HG02973 (cell line): ENCODE measurements at regions not wholly inside any gene's neighbourhood (a gene's known extent, or its start where the extent isn't known, plus 50 kb on each side); places are given as distances from the start of the nearest gene placed in this dataset.
"Not testable (repeated sequence)": the region's sequence is repeated elsewhere in the genome, so short reads cannot be mapped to it uniquely, and the experiment has no call there.

ENCODE experiments used
- ATAC-seq: cut with Tn5 transposase; IDR thresholded peaks from one replicate; pipeline ENCODE4 v1.9.1; 2021; ENCODE audit warnings: moderate library complexity; ENCODE audit not compliant: unreplicated experiment

GRCh38 chr4:154035341-154035740, 246.5 kb upstream of the SFRP2 start:
- no peak for ATAC-seq

- ATAC-seq = no peak
These were observed 245.0 kb upstream of the SFRP2 start for GRCh38 chr4:154033921-154034320.

- ATAC-seq = no peak
These were observed 244.0 kb upstream of the SFRP2 start for GRCh38 chr4:154032914-154033313.

- ATAC-seq = no peak
These were observed 241.9 kb upstream of the SFRP2 start for GRCh38 chr4:154030746-154031145.

GRCh38 chr4:154030152-154030551, 241.3 kb upstream of the SFRP2 start:
- ATAC-seq = no peak

GRCh38 chr4:154029171-154029570, 240.3 kb upstream of the SFRP2 start:
- ATAC-seq = no peak

GRCh38 chr4:154025110-154025509, 236.2 kb upstream of the SFRP2 start:
- no peak for ATAC-seq

- ATAC-seq = no peak
These were observed 235.3 kb upstream of the SFRP2 start for GRCh38 chr4:154024097-154024694.

GRCh38 chr4:154023671-154024070, 234.8 kb upstream of the SFRP2 start:
- ATAC-seq = not testable (repeated sequence)

GRCh38 chr4:154019811-154020210, 230.9 kb upstream of the SFRP2 start:
- no peak for ATAC-seq

- ATAC-seq = no peak
These were observed 229.8 kb upstream of the SFRP2 start for GRCh38 chr4:154018659-154019058.

GRCh38 chr4:154015578-154015977, 226.7 kb upstream of the SFRP2 start:
- ATAC-seq = no peak

- ATAC-seq = no peak
These were observed 225.8 kb upstream of the SFRP2 start for GRCh38 chr4:154014407-154015321.

GRCh38 chr4:154013576-154013975, 224.7 kb upstream of the SFRP2 start:
- no peak for ATAC-seq

- ATAC-seq = no peak
These were observed 221.5 kb upstream of the SFRP2 start for GRCh38 chr4:154010371-154010770.

- ATAC-seq = no peak
These were observed 220.9 kb upstream of the SFRP2 start for GRCh38 chr4:154009788-154010187.

- no peak for ATAC-seq
These were observed 220.3 kb upstream of the SFRP2 start for GRCh38 chr4:154009191-154009590.

- ATAC-seq = no peak
These were observed 216.3 kb upstream of the SFRP2 start for GRCh38 chr4:154005171-154005520.

- ATAC-seq = no peak
These were observed 215.8 kb upstream of the SFRP2 start for GRCh38 chr4:154004507-154005170.

- ATAC-seq = no peak
These were observed 215.1 kb upstream of the SFRP2 start for GRCh38 chr4:154004016-154004415.

- no peak for ATAC-seq
These were observed 214.5 kb upstream of the SFRP2 start for GRCh38 chr4:154003378-154003777.

GRCh38 chr4:154001193-154001592, 212.3 kb upstream of the SFRP2 start:
- no peak for ATAC-seq
